T47D (cell line): ENCODE measurements at regions not wholly inside any gene's neighbourhood (a gene's known extent, or its start where the extent isn't known, plus 50 kb on each side); places are given as distances from the start of the nearest gene placed in this dataset.

Source experiments
- DNase-seq, 2 experiments: peaks; one replicate each; pipeline versions ENCODE4 v3.0.0 to v3.0.0-alpha.2; 2011 to 2012; ENCODE audit warnings: low read depth in 1 of 2, low spot score in 1 of 2
- JUND ChIP-seq: IDR thresholded peaks from 2 replicates; pipeline ENCODE4 v1.6.1; 2012; ENCODE audit warnings: low read depth
- in situ Hi-C: cut with HindIII; loops from 2 replicates; pipeline ENCODE4 v1.10.0; 2016; ENCODE audit warnings: low sequenced_read_pairs, low pct_unique_long_range_greater_than_20kb

DNA sequence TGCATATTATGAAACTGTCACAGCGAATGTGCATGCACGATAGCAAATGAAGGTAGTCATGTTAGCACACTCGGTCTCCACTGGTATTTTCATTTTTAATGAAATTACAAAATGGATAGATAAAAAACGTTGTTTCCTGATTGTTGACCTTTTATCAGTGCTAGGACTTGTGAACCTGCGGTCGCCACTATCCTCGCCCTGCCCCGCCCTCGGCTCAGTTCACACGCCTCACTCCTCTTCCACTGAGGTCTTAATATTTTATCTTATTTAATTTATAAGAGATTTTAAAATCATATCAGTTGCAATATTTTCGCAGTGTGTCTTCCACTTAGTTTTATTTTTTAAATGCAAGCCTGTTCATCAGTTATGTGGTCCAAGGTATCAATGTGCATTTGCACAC, 382.6 kb upstream of the IRX4 start:
- DNase-seq, result no peak
- no peak for TF ChIP-seq JUND
- in situ Hi-C loops, result no loop called here

DNA sequence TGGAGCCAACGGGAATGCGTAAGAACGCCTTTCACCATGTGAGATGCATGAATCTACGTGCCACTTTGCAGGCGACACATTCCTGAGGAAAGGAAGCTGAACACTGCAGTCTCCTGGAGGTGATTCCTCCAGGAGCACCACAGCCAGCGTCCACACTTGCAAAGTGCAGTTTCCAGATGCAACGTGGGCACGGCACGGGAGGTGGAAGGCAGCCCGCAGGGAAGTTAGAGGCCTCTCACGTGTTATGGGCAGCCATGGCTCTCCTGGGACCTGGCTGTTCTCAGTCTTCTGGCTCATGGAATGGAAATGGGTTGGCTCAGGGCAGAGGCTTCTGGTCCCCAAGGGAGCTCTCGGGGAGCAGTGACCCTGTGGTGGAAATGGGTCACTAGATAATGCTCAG, 381.0 kb upstream of the IRX4 start:
- in situ Hi-C loops, result no loop called here

DNA sequence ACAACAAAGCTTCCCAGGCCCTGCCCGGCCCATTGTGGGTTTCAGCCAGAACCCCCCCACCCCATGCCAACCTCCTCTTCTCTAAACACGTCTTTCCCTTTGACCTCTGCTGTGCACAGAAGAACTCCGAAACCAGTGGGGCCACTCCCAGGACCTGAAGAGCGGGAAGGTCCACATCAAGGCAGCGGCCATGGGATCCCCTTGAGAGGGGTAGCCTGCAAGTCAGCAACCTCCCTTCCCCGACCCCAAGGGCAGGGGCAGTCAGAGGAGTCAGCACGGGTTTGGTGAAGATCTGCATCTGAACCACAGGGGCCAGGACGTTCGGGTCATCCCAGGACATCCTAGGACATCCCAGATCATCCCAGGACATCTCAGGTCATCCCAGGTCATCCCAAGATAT, 379.9 kb upstream of the IRX4 start:
- no peak for TF ChIP-seq JUND
- no peak for DNase-seq
- in situ Hi-C loops, result no loop called here

More for the DNA sequence above, 381.0 kb upstream of the IRX4 start:
- no peak for TF ChIP-seq JUND
- DNase-seq, result no peak

DNA sequence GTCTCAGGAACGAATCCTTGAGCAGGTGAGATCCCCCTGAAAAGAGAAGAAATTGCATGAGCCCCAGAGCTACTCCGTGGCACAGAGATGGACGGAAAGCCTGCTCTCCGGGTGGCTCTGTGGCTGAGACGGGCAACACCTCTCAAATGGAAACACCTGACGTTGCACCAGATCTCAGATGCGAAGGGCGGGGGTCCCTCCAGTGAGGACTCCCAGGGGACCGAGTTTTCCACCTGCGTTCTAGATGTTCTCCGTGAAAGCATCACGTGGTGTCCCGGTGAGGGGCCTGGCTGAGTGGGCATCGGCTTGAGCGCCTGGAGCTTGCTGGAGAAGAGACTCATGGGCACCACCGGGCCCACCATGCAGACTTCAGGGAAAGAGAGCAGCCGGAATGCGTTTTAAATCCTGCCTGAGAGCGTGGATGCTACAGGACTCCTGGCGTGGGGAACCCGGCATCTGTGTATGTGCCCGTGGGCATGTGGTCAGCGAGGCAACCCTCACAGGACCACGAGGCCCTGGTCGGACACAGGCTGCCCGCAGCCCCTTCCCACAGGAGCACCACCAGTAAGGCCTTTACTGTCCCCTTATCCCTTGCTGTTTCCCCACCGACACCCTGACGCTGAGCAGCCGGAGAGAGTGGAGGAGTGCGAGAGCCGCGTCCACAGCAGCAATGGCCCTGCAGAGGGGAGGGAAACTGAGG, 378.4 kb upstream of the IRX4 start:
- no peak for TF ChIP-seq JUND
- no peak for DNase-seq
- in situ Hi-C loops, result no loop called here

DNA sequence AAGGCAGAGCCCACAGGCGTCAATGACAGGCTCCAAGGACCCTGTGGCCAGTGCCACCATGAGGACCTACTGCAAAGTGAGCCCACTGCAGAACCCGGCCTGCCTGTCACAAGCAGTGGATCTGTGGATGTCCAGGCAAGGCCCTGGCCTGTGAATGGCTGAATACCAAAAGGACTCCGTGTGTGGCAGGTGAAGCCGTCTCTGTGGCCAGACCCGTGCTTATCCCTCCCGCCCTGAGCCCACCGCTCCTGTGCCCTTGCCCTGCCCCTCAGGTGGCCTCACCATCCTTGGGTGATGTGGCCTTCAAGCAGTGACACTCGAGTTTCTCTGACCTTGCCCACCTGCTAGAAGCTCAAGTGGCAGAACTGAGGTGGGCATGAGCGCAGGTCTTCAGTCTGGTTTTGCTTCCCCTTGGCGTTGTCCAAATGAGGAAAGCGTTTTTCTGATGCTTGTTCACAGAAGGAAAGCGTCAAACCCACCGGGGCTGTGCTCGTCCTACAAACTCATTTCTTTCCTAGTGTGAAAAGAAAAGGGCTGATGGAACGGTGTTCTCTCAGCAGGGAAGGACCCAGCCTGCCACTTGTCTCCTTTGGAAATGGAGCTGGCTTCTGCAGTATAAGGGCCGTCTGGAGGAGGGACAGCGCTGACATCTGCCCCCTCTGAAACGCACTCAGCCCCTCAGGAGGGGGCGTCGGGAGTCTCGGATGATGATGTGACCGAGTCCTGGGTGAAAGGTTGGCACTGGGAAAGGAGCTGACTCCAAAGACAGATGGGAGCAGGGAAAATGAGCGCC, 377.7 kb upstream of the IRX4 start:
- TF ChIP-seq JUND, result no peak
- in situ Hi-C loops, result no loop called here
- no peak for DNase-seq

DNA sequence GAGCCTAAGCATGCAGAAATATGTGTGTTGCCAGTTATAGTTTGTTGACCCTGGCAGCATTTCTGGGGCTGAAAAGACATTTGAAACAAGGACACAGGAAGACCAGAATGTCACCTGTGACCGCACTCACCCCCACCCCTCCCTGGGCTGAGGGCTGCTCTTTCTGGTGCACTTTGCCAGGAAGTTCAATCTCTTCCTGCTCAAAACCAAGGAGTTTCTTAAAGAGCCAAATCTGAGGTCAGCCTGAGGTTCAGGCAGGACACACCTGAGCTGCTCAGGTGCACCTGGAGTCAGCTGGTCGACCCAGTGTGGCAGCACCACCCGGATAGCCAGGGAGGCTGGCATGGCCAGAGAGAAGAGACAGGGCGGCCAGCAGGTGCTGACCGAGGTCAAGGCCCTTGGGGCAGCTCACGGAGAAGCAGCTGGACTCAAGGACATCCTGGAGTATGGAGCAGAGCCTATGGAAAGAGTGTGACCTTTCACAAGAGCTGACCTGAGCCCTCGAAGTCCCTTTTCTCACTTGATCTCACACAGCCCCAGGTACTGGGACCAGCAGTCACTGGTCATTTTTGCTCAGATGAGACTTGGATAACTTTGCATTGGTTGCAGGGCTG, 376.9 kb upstream of the IRX4 start:
- TF ChIP-seq JUND, result no peak
- DNase-seq, result no peak
- in situ Hi-C loops, result no loop called here

DNA sequence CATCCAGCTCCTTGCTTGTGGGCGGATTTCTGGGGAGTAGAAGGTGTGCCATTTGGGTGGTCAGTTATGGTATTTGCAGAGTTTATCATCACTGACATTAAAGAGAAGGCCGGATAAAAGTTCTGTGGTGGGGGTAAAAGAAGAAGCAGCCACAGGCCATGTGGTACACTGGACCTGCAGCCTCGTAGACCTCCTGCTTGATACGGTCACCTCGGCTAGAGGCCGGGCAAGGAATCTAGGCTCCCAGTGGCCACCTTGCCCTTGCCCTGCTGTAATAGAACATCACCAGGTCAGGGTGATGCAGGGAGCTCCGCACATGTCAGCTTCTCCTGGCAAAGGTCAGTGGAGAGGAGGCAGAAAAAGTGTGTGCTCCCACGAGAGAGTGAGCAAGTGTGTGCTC, 376.1 kb upstream of the IRX4 start:
- TF ChIP-seq JUND, result no peak
- in situ Hi-C loops, result no loop called here
- no peak for DNase-seq

DNA sequence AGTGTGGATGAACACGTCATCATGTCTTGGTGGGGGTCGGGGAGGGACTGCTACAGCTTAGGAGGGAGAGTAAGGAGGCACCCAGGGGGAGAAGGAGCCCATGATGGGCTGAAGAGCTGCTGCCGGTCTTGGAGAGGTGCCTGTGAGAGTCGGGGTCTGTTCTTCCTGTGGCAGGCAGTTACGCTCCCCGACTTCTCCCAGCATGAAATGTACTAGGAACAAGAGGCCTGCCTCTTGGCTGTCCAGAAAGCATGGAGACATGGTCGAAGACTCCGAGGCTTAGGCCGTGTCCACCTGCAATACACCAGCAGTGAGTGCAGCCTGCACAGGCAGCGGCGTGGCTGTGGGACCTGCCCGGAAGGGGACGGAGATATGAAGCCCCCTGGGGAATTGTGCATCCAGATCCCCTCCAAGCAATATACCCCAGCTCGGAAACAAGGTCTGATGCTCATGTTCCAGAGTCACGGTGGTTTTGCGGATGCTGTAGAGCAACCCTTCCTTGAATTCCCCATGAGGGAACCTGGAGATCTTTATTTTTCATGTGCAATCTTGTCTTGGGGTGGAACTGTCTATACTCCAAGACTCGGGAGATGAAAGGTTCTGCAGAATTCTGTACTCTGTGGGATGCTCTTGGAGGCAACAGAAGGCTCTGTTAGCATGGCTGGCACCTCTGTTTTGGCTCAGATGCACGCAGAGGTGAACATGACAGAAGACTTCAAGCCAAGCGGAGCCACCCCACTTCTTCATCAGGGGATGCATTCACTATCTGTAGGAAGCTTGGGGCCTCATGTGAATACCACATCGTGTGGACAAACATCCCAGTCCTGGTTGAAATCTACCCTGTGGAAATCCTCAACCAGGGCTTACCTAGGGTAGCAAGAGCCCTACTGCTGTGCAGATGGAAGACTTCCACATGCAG, 374.9 kb upstream of the IRX4 start:
- DNase-seq, result no peak
- in situ Hi-C loops, result no loop called here
- no peak for TF ChIP-seq JUND

DNA sequence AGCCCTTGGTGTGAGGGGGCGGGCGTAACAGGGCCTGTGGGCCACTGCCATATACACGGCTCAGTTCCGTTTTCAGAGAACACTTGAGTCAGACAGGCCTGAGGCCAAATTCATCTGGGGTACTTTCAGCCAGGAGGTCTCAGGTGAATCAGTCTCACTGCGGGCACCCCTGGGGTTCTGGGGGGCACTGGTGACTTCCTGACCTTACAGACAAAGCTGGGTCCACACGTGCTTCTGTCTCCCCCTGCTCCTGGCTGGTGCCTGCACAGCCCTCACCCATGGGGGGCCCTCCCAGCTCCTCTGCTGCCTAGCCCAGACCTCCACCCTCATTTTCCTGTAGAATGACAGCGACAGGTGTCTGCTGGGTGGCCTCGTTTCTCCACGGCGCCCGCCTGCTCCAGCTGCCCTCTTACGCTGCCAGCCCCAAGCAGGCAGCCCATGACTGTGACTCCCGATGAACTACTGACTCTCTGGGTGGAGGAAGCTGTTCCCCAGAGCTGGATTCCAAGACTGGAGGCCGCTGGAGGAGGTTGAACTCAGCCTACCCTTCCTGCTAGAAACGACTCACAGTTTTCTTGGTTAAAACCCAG, 374.1 kb upstream of the IRX4 start:
- DNase-seq, result no peak
- in situ Hi-C loops, result no loop called here
- no peak for TF ChIP-seq JUND

DNA sequence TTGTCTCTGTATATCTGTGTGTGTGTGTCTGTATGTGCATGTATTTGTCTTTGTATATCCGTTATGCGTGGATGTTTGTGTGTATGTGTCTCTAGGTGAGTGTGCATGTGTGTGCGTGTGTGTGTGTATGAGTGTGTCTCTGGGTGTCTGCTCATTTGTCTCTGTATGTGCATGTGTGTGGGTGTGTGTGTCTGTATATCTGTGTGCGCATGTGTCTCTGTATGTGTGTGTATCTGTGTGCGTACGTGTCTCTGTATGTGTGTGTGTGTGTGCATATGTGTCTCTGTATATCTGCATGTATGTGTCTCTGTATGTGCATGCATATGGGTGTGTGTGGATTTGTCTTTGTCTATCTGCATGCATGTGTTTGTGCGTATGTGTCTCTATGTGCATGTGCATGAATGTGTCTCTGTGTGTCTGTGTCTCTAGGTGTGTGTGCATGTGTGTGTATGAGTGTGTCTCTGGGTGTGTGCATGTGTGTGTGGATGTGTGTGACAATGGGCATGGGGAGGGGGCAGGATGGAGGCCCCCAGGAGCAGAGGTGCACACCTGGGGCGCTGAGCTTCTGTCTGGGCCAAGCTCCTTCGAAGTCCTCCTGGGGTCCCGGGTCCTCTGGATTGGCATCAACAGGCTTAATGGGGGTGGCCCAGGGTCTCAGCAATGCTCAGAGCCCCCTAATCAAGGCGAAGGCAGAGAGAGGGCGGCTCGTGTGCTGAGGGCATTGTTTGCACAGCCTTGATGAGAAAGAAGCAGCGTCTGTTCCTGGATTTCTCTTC, 373.4 kb upstream of the IRX4 start:
- in situ Hi-C loops, result no loop called here
- TF ChIP-seq JUND, result no peak
- no peak for DNase-seq

DNA sequence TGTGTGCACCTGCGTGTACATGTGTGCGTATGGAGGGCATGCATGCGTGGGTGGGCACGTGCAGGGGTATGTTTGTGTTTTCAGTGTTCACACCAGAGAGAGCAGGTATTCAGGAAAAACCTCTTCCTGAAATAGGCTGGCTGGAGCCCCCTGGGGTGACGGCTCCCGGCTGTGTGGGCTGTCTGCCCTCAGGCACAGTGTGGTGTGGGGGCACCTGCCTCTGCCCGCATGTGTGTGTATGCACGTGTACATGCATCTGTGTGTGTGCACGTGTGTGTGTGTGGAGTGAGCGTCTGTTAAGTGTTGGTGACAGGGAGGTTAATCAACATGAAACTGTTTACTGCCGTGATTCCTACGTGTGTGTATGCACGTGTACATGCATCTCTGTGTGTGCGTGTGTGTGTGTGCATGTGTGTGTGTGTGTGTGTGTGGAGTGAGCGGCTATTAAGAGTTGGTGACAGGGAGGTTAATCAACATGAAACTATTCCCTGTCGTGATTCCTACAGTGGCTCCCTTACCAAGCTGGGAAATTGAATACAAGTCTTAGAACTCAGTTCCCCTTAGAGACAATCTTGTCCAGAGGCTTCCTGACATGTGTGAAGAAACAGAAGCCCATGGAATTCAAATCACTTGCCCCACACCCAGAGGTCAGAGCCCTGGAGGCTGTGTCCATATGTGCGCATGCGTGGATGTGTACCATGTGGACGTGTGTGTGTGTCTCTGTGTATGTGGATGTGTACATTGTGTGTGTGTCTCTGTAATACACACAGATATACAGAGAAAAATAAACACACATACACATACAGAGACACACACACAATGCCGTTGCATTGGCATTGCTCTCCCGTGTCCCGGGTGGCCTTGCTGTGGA, 372.4 kb upstream of the IRX4 start:
- in situ Hi-C loops, result no loop called here
- no peak for DNase-seq
- no peak for TF ChIP-seq JUND
